DOHH2 (cell line): ENCODE measurements at regions not wholly inside any gene's neighbourhood (a gene's known extent, or its start where the extent isn't known, plus 50 kb on each side); places are given as distances from the start of the nearest gene placed in this dataset.

ENCODE experiments used
- CTCF ChIP-seq: fragments of 200-600 bp; sonication (generic); IDR thresholded peaks from one replicate; pipeline ENCODE4 v1.5.1; 2014; ENCODE audit warnings: antibody characterized with exemption, mild to moderate bottlenecking, low read depth, low read length; ENCODE audit not compliant: poor library complexity, severe bottlenecking
- EZH2phosphoT487 ChIP-seq: fragments of 200-600 bp; sonication (generic); IDR thresholded peaks from 2 replicates; pipeline ENCODE4 v1.6.1; 2017; ENCODE audit warnings: borderline replicate concordance, mild to moderate bottlenecking, antibody characterized with exemption, low read length, moderate library complexity, mixed read lengths

GRCh38 chrX:16394290-16394689, 227.0 kb downstream of the MAGEB17 start:
- TF ChIP-seq CTCF (no peak), EZH2phosphoT487 (no peak)
